Suprapubic skin (tissue), 3 donors: ENCODE measurements at regions not wholly inside any gene's neighbourhood (a gene's known extent, or its start where the extent isn't known, plus 50 kb on each side); places are given as distances from the start of the nearest gene placed in this dataset.

Experiments used
- POLR2A ChIP-seq, 2 donors: fragments of 450-650 bp; IDR thresholded peaks; one replicate each; pipeline ENCODE4 v1.6.1; 2017; ENCODE audit warnings: antibody characterized with exemption in 2 of 2, mild to moderate bottlenecking in 2 of 2, moderate library complexity in 2 of 2
- TF ChIP-seq, protein P1 (sequence below), 2 donors: fragments of 200-600 bp in 1 of 2; fragments of 450-650 bp in 1 of 2; sonication (generic) in 1 of 2; IDR thresholded peaks; one replicate each; pipeline ENCODE4 v1.5.1; 2016 to 2019; ENCODE audit warnings: antibody characterized with exemption in 2 of 2, mild to moderate bottlenecking in 1 of 2, moderate library complexity in 1 of 2

DNA sequence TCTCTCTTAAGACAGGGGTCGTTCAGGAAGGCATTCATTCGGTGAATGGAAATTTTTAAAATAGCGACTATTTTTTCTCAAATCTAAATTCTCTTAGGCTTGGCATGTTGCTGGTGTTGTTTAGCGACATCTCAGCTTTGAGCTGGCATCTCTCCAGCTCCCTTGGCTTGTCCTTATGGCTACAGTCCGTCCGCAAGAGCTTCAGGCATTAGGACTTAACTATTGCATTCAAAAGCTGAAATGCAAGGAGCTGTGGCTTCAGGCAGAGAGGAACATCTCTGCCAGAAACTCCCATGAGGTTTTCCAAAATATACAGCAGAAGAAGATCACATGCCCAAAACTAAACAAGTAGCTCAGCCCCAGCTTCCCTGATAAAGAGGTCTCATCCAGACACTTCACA, 578.5 kb downstream of the EFNB2 start:
- TF ChIP-seq, protein P1, sequence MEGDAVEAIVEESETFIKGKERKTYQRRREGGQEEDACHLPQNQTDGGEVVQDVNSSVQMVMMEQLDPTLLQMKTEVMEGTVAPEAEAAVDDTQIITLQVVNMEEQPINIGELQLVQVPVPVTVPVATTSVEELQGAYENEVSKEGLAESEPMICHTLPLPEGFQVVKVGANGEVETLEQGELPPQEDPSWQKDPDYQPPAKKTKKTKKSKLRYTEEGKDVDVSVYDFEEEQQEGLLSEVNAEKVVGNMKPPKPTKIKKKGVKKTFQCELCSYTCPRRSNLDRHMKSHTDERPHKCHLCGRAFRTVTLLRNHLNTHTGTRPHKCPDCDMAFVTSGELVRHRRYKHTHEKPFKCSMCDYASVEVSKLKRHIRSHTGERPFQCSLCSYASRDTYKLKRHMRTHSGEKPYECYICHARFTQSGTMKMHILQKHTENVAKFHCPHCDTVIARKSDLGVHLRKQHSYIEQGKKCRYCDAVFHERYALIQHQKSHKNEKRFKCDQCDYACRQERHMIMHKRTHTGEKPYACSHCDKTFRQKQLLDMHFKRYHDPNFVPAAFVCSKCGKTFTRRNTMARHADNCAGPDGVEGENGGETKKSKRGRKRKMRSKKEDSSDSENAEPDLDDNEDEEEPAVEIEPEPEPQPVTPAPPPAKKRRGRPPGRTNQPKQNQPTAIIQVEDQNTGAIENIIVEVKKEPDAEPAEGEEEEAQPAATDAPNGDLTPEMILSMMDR (IDR thresholded peaks at IDR 0.05): no peak
- no peak for TF ChIP-seq POLR2A (IDR thresholded peaks at IDR 0.05)
